IMR-90 (cell line): ENCODE measurements at regions not wholly inside any gene's neighbourhood (a gene's known extent, or its start where the extent isn't known, plus 50 kb on each side); places are given as distances from the start of the nearest gene placed in this dataset.

Experiments used
- ATAC-seq: fragments of 200-7000 bp; cut with Tn5 transposase; 2 replicates; pipeline ENCODE4 v1.9.1; 2020; ENCODE audit warnings: low read depth, mild to moderate bottlenecking, moderate library complexity
- BruUV-seq: library from RNA; stranded (reverse); fragments of 400-500 nt; replicated peaks from 2 replicates; lab custom pipeline; 2021; lab: Mats Ljungman, UMichigan
- CTCF ChIA-PET: fragments of 300-600 bp; formaldehyde crosslinking; extraction: SDS; loops from one replicate; lab custom pipeline; 2021; ENCODE audit warnings: antibody characterized with exemption; lab: Yijun Ruan, JAX
- POLR2A ChIA-PET: fragments of 300-600 bp; sonication (Branson Sonifier 250); formaldehyde crosslinking; loops from one replicate; lab custom pipeline; 2022; ENCODE audit warnings: antibody characterized with exemption; ENCODE audit not compliant: unreplicated experiment; lab: Charles Lee
- DNase-seq: peaks from one replicate; pipeline ENCODE4 v3.0.0; 2013
- H2AFZ ChIP-seq: replicated peaks from 2 replicates; pipeline ENCODE3; 2013; ENCODE audit warnings: low read length, mild to moderate bottlenecking; ENCODE audit not compliant: poor library complexity
- H2AK5ac ChIP-seq: 2 replicates; pipeline ENCODE4 v1.6.1; 2013; ENCODE audit warnings: low read depth, low read length, inconsistent platforms
- H2AK9ac ChIP-seq: replicated peaks from 2 replicates; pipeline ENCODE3; 2013; ENCODE audit warnings: mild to moderate bottlenecking, low read depth, low read length, moderate library complexity; ENCODE audit not compliant: poor library complexity
- H2BK120ac ChIP-seq: 2 replicates; pipeline ENCODE4 v1.6.1; 2013; ENCODE audit warnings: low read depth, low read length, inconsistent platforms
- H2BK15ac ChIP-seq: 3 replicates; pipeline ENCODE4 v1.6.1; 2013; ENCODE audit warnings: low read depth, low read length, inconsistent platforms
- H2BK20ac ChIP-seq: 2 replicates; pipeline ENCODE4 v1.6.1; 2013; ENCODE audit warnings: low read depth, mild to moderate bottlenecking, inconsistent platforms, low read length, moderate library complexity
- H2BK5ac ChIP-seq: 2 replicates; pipeline ENCODE4 v1.6.1; 2013; ENCODE audit warnings: mild to moderate bottlenecking, low read depth, low read length, inconsistent platforms; ENCODE audit not compliant: poor library complexity, severe bottlenecking
- H3K14ac ChIP-seq: replicated peaks from 2 replicates; pipeline ENCODE4 v1.6.1; 2013; ENCODE audit warnings: low read depth, low read length, inconsistent platforms
- H3K18ac ChIP-seq: 2 replicates; pipeline ENCODE4 v1.6.1; 2013; ENCODE audit warnings: low read depth, low read length, control low read depth
- H3K23ac ChIP-seq: 2 replicates; pipeline ENCODE4 v1.6.1; 2013; ENCODE audit warnings: low read depth, low read length, inconsistent platforms
- H3K27ac ChIP-seq: 2 replicates; pipeline ENCODE4 v1.5.1; 2013; ENCODE audit warnings: mild to moderate bottlenecking, control low read depth, low read length; ENCODE audit not compliant: insufficient read depth
- H3K27me3 ChIP-seq: 2 replicates; pipeline ENCODE4 v1.6.1; 2013; ENCODE audit warnings: low read length; ENCODE audit not compliant: control insufficient read depth, insufficient read depth
- H3K36me3 ChIP-seq: 2 replicates; pipeline ENCODE4 v1.6.1; 2013; ENCODE audit warnings: low read length, mixed read lengths; ENCODE audit not compliant: control insufficient read depth, insufficient read depth
- H3K4ac ChIP-seq: 2 replicates; pipeline ENCODE4 v1.6.1; 2013; ENCODE audit warnings: low read depth, low read length, inconsistent platforms
- H3K4me1 ChIP-seq: 2 replicates; pipeline ENCODE4 v1.6.1; 2013; ENCODE audit warnings: low read length, mixed read lengths; ENCODE audit not compliant: control insufficient read depth, insufficient read depth
- H3K4me2 ChIP-seq: 2 replicates; pipeline ENCODE4 v1.6.1; 2013; ENCODE audit warnings: low read depth, mild to moderate bottlenecking, control low read depth, low read length, moderate library complexity
- H3K4me3 ChIP-seq: 2 replicates; pipeline ENCODE4 v1.5.1; 2013; ENCODE audit warnings: low read depth, mild to moderate bottlenecking, control low read depth, low read length, moderate library complexity; ENCODE audit not compliant: insufficient read depth
- H3K56ac ChIP-seq: 2 replicates; pipeline ENCODE4 v1.6.1; 2013; ENCODE audit warnings: low read length, inconsistent platforms; ENCODE audit not compliant: insufficient read depth; ENCODE audit errors: extremely low read depth
- H3K79me1 ChIP-seq, 2 experiments: 2 replicates each; pipeline ENCODE4 v1.6.1; 2013; ENCODE audit warnings: low read length in 2 of 2, inconsistent platforms in 1 of 2, low read depth in 1 of 2
- H3K9ac ChIP-seq: 2 replicates; pipeline ENCODE4 v1.6.1; 2013; ENCODE audit warnings: low read depth, low read length, control low read depth
- H3K9me1 ChIP-seq: 2 replicates; pipeline ENCODE4 v1.6.1; 2013; ENCODE audit warnings: low read length, inconsistent platforms; ENCODE audit not compliant: insufficient read depth
- H3K9me3 ChIP-seq: 2 replicates; pipeline ENCODE4 v1.6.1; 2013; ENCODE audit warnings: low read length; ENCODE audit not compliant: control insufficient read depth, insufficient read depth
- H4K20me1 ChIP-seq: 2 replicates; pipeline ENCODE4 v1.6.1; 2013; ENCODE audit warnings: low read length, inconsistent platforms; ENCODE audit not compliant: insufficient read depth
- H4K5ac ChIP-seq: 2 replicates; pipeline ENCODE4 v1.6.1; 2013; ENCODE audit warnings: mild to moderate bottlenecking, low read depth, low read length, control low read depth
- H4K8ac ChIP-seq, 2 experiments: 2 replicates each; pipeline ENCODE4 v1.6.1; 2013; ENCODE audit warnings: low read depth in 2 of 2, low read length in 2 of 2, control low read depth in 1 of 2, inconsistent platforms in 1 of 2
- H4K91ac ChIP-seq: 2 replicates; pipeline ENCODE4 v1.6.1; 2013; ENCODE audit warnings: low read depth, low read length, inconsistent platforms; ENCODE audit not compliant: insufficient read depth
- MAFK ChIP-seq: IDR thresholded peaks from 2 replicates; pipeline ENCODE4 v1.6.1; 2012; ENCODE audit warnings: low read depth, low read length, improper control_type of control experiment
- MAZ ChIP-seq: IDR thresholded peaks from 2 replicates; pipeline ENCODE4 v1.6.1; 2012; ENCODE audit warnings: low read depth, mild to moderate bottlenecking, low read length, improper control_type of control experiment, moderate library complexity, borderline replicate concordance
- RAD21 ChIP-seq: IDR thresholded peaks from 2 replicates; pipeline ENCODE4 v1.6.1; 2012; ENCODE audit warnings: low read length, improper control_type of control experiment
- RFX5 ChIP-seq: IDR thresholded peaks from 2 replicates; pipeline ENCODE4 v1.8.0; 2012; ENCODE audit warnings: low read depth, mild to moderate bottlenecking, low read length, moderate library complexity
- SMC3 ChIP-seq: fragments of 150-350 bp; IDR thresholded peaks from 2 replicates; pipeline ENCODE4 v1.6.1; 2016; ENCODE audit warnings: low read depth, mild to moderate bottlenecking, antibody characterized with exemption, low read length, moderate library complexity
- WGBS, 2 experiments: methylation state at CpG; one replicate each; pipeline versions ENCODE4 v1.1.5 to v1.1.7; 2013; ENCODE audit warnings: missing lambda C conversion rate in 2 of 2; ENCODE audit not compliant: insufficient read length in 1 of 2; ENCODE audit errors: extremely low coverage in 2 of 2; 5-methylcytosine and 5-hydroxymethylcytosine counted together
- dilution Hi-C: fragments of 300-500 bp; cut with HindIII; formaldehyde crosslinking; loops from one replicate; pipeline ENCODE4 v1.14.3; 2018; ENCODE audit warnings: low sequenced_read_pairs; ENCODE audit not compliant: unreplicated experiment
- in situ Hi-C: fragments of 300-500 bp; cut with MboI; formaldehyde crosslinking; loops from 3 replicates; pipeline ENCODE4 v1.14.3; 2019; ENCODE audit warnings: low sequenced_read_pairs, inconsistent platforms, mixed read lengths
- intact Hi-C: fragments of 100-400 bp; cut with micrococcal nuclease; formaldehyde crosslinking; loops from 2 replicates; pipeline ENCODE4 v1.10.0; 2022
- TF ChIP-seq, protein P1 (sequence below): fragments of 150-350 bp; IDR thresholded peaks from 2 replicates; pipeline ENCODE4 v1.6.1; 2017; ENCODE audit warnings: mild to moderate bottlenecking, antibody characterized with exemption, low read length, low read depth

DNA sequence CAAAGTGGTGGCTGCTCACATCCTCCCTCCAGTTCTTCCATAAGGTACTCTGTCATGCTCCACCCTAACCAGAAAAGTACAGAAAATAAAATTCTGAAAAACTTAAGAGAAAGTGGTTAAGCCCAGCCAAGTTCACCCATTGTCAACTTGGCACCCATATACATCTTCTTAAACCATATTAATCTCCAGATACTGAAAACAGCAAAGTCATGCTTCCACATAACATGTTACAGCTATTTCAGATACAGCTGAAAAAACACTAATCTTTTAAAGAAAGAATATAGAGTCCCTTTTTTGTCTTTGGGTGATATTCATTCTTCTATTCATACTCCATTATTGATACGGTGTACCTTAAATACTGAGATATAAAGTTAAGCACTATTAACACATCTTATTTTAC is 577.8 kb downstream of the KCNT2 start:
- Histone ChIP-seq H3K9ac (no peak overlapping the region), H3K56ac (no peak overlapping the region), H3K36me3 (no peaks in the 10 kb centered on the region), H3K79me1 (no peaks in the 10 kb centered on the region), H3K27me3 (no peaks in the 10 kb centered on the region), H3K9me3 (no peaks in the 10 kb centered on the region), H3K4me2 (no peak overlapping the region), H2BK120ac (no peak overlapping the region), H3K4me3 (no peak overlapping the region), H2BK15ac (no peak overlapping the region), H3K27ac (no peak overlapping the region), H2BK5ac (no peak overlapping the region), H4K20me1 (no peaks in the 10 kb centered on the region), H3K4me1 (no peaks in the 10 kb centered on the region), H2AFZ (no peak overlapping the region), H3K4ac (no peak overlapping the region), H2AK5ac (no peak overlapping the region), H3K23ac (no peak overlapping the region), H2AK9ac (no peak overlapping the region), H3K14ac (no peak overlapping the region), H4K5ac (no peak overlapping the region), H3K18ac (no peak overlapping the region), H4K8ac (no peak overlapping the region), H3K9me1 (no peaks in the 10 kb centered on the region), H4K91ac (no peak overlapping the region), H2BK20ac (no peak overlapping the region)
- ChIA-PET CTCF (no interaction called here), POLR2A (no interaction called here)
- no peak for TF ChIP-seq MAZ
- no peak for TF ChIP-seq SMC3
- no peak for TF ChIP-seq RAD21
- TF ChIP-seq, protein P1, sequence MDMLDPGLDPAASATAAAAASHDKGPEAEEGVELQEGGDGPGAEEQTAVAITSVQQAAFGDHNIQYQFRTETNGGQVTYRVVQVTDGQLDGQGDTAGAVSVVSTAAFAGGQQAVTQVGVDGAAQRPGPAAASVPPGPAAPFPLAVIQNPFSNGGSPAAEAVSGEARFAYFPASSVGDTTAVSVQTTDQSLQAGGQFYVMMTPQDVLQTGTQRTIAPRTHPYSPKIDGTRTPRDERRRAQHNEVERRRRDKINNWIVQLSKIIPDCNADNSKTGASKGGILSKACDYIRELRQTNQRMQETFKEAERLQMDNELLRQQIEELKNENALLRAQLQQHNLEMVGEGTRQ, result no peak
- no peak for TF ChIP-seq RFX5
- TF ChIP-seq MAFK, result no peak
- intact Hi-C loops (no loop called here), dilution Hi-C loops (no loop called here), in situ Hi-C loops (no loop called here)
- BruUV-seq, result no TSS peak
- no CpG with 5 or more reads among the region's 1 CpG for WGBS, 2 experiments
- DNase-seq (no peak), ATAC-seq (no peak)
